Spleen (tissue), 11 donors: ENCODE measurements at regions not wholly inside any gene's neighbourhood (a gene's known extent, or its start where the extent isn't known, plus 50 kb on each side); places are given as distances from the start of the nearest gene placed in this dataset.

Source experiments
- DNase-seq: peaks from one replicate; pipeline ENCODE4 v3.0.0-alpha.2; 2020
- H3K27ac ChIP-seq, 8 donors: fragments of 200-600 bp; sonication (generic) in 7 of 8; 1 replicate in 4 of 8; 2 replicates in 4 of 8; pipeline versions ENCODE4 v1.5.0 to v1.8.0; 2016 to 2021; ENCODE audit warnings: inconsistent platforms in 4 of 8, mild to moderate bottlenecking in 4 of 8, moderate library complexity in 1 of 8
- H3K27me3 ChIP-seq, 7 donors: fragments of 200-600 bp; sonication (generic) in 6 of 7; replicated peaks in 1 of 7; 1 replicate in 4 of 7; 2 replicates in 3 of 7; pipeline versions ENCODE4 v1.5.0 to v1.8.0; 2016 to 2021; ENCODE audit warnings: inconsistent platforms in 3 of 7, mild to moderate bottlenecking in 1 of 7
- H3K36me3 ChIP-seq, 6 donors: fragments of 200-600 bp; sonication (generic) in 5 of 6; 1 replicate in 4 of 6; 2 replicates in 2 of 6; pipeline versions ENCODE4 v1.5.0 to v1.8.0; 2016 to 2021; ENCODE audit warnings: inconsistent platforms in 2 of 6
- H3K4me1 ChIP-seq, 6 donors: fragments of 200-600 bp; sonication (generic) in 5 of 6; 1 replicate in 3 of 6; 2 replicates in 3 of 6; pipeline versions ENCODE4 v1.5.0 to v1.8.0; 2016 to 2021; ENCODE audit warnings: inconsistent platforms in 3 of 6
- H3K4me3 ChIP-seq, 8 donors: fragments of 200-600 bp; sonication (generic) in 7 of 8; 1 replicate in 4 of 8; 2 replicates in 4 of 8; pipeline versions ENCODE4 v1.5.0 to v1.8.0; 2016 to 2021; ENCODE audit warnings: inconsistent platforms in 4 of 8, mild to moderate bottlenecking in 4 of 8, moderate library complexity in 2 of 8
- H3K9me3 ChIP-seq, 8 donors: fragments of 200-600 bp; sonication (generic) in 7 of 8; 1 replicate in 4 of 8; 2 replicates in 4 of 8; pipeline versions ENCODE4 v1.5.0 to v1.8.0; 2016 to 2021; ENCODE audit warnings: inconsistent platforms in 4 of 8
- CTCF ChIP-seq, 11 experiments: fragments of 200-600 bp in 7 of 11; fragments of 450-650 bp in 4 of 11; sonication (generic) in 4 of 11; IDR thresholded peaks in 8 of 11; conservative IDR thresholded peaks in 3 of 11; 1 replicate in 7 of 11; 2 replicates in 4 of 11; pipeline versions ENCODE4 v1.4.0 to v1.8.0; 2016 to 2021; ENCODE audit warnings: antibody characterized with exemption in 11 of 11, inconsistent platforms in 4 of 11, mild to moderate bottlenecking in 1 of 11
- POLR2A ChIP-seq, 3 donors: fragments of 450-650 bp; IDR thresholded peaks; one replicate each; pipeline ENCODE4 v1.5.1; 2017; ENCODE audit warnings: antibody characterized with exemption in 3 of 3, mild to moderate bottlenecking in 1 of 3
- POLR2AphosphoS5 ChIP-seq, 3 donors: sonication (generic); formaldehyde crosslinking; IDR thresholded peaks; one replicate each; pipeline ENCODE4 v1.5.1; 2017; ENCODE audit warnings: antibody characterized with exemption in 3 of 3
- WGBS, 5 donors: extraction: QIAGEN DNeasy Blood & Tissue Kit in 3 of 5; methylation state at CpG; one replicate each; pipeline versions ENCODE4 v1.1.5 to v1.1.7; 2013 to 2018; 5-methylcytosine and 5-hydroxymethylcytosine counted together
- intact Hi-C: fragments of 100-400 bp; cut with DNase I; formaldehyde crosslinking; loops from one replicate; pipeline ENCODE4 v1.15.0; 2023; ENCODE audit warnings: low total_unique reads
- donor health status: healthy with polysubstance abuse.
- donor health status: DM: no; HTN: no; CAD: no; lungs with moderate emphysema.
- donor health status: DM: no; HTN: no; CAD: no.
- donor health status: Bipolar disorder and iron deficiency.
- donor health status: healthy.
- donor health status: DM: no; HTN: no; CAD: no.
- donor health status: DM: yes; HTN: yes; CAD: no.

GRCh38 chr3:59316688-59317275 is 267.0 kb upstream of the CFAP20DC start:
- 70 to 89% (median 80%) methylated on average over 3 of the region's 3 CpGs for WGBS, 5 donors
- Histone ChIP-seq H3K4me1 (no peaks in the 10 kb centered on the region), H3K27ac (no peak overlapping the region), H3K36me3 (no peaks in the 10 kb centered on the region), H3K9me3 (no peaks in the 10 kb centered on the region), H3K4me3 (no peak overlapping the region), H3K27me3 (no peaks in the 10 kb centered on the region)
- intact Hi-C loops, result no loop called here
- TF ChIP-seq POLR2A (IDR thresholded peaks at IDR 0.05), result no peak
- DNase-seq, result no peak

- no peak for DNase-seq
- intact Hi-C loops, result no loop called here
- no peaks in the 10 kb centered on the region for H3K4me1 ChIP-seq
- peak in 6 of 11 experiments; percentile 27 to 45 (median 38) for TF ChIP-seq CTCF (IDR thresholded peaks at IDR 0.05 in 8 of 11, conservative IDR thresholded peaks at IDR 0.05 in 3 of 11)
- no peak for TF ChIP-seq POLR2AphosphoS5 (IDR thresholded peaks at IDR 0.05)
- no peaks in the 10 kb centered on the region for H3K9me3 ChIP-seq
- H3K4me3 ChIP-seq, result no peak overlapping the region
- H3K36me3 ChIP-seq, result no peaks in the 10 kb centered on the region
- no peak overlapping the region for H3K27ac ChIP-seq
- WGBS, 5 donors, result 57 to 81% (median 64%) methylated on average over 2 of the region's 2 CpGs
- H3K27me3 ChIP-seq, result no peaks in the 10 kb centered on the region
These were observed 263.5 kb upstream of the CFAP20DC start for GRCh38 chr3:59313365-59313764.

- Histone ChIP-seq H3K9me3 (no peaks in the 10 kb centered on the region), H3K4me1 (no peaks in the 10 kb centered on the region), H3K27ac (no peak overlapping the region), H3K27me3 (no peaks in the 10 kb centered on the region), H3K4me3 (no peak overlapping the region), H3K36me3 (no peaks in the 10 kb centered on the region)
- no peak for TF ChIP-seq POLR2AphosphoS5 (IDR thresholded peaks at IDR 0.05)
- TF ChIP-seq POLR2A (IDR thresholded peaks at IDR 0.05), result no peak
- no peak for TF ChIP-seq CTCF (IDR thresholded peaks at IDR 0.05 in 8 of 11, conservative IDR thresholded peaks at IDR 0.05 in 3 of 11)
- intact Hi-C loops, result no loop called here
- WGBS, 5 donors, result 75 to 84% (median 83%) methylated on average over 3 of the region's 3 CpGs
- DNase-seq, result no peak
These were observed 261.4 kb upstream of the CFAP20DC start for GRCh38 chr3:59311231-59311630.

- WGBS, 5 donors, result 73 to 90% (median 81%) methylated on average over 2 of the region's 2 CpGs
- intact Hi-C loops, result no loop called here
- H3K4me3 ChIP-seq, result no peak overlapping the region
These were observed 260.9 kb upstream of the CFAP20DC start for GRCh38 chr3:59310736-59311135.

More at GRCh38 chr3:59310736-59311135, 260.9 kb upstream of the CFAP20DC start:
- DNase-seq, result no peak
- Histone ChIP-seq H3K27ac (no peak overlapping the region), H3K36me3 (no peaks in the 10 kb centered on the region), H3K27me3 (no peaks in the 10 kb centered on the region), H3K4me1 (no peaks in the 10 kb centered on the region), H3K9me3 (no peaks in the 10 kb centered on the region)
- TF ChIP-seq CTCF (IDR thresholded peaks at IDR 0.05 in 8 of 11, conservative IDR thresholded peaks at IDR 0.05 in 3 of 11) (no peak), POLR2A (IDR thresholded peaks at IDR 0.05) (no peak)
